ENCODE measurements at regions not wholly inside any gene's neighbourhood (a gene's known extent, or its start where the extent isn't known, plus 50 kb on each side); places are given as distances from the start of the nearest gene placed in this dataset.

DNA sequence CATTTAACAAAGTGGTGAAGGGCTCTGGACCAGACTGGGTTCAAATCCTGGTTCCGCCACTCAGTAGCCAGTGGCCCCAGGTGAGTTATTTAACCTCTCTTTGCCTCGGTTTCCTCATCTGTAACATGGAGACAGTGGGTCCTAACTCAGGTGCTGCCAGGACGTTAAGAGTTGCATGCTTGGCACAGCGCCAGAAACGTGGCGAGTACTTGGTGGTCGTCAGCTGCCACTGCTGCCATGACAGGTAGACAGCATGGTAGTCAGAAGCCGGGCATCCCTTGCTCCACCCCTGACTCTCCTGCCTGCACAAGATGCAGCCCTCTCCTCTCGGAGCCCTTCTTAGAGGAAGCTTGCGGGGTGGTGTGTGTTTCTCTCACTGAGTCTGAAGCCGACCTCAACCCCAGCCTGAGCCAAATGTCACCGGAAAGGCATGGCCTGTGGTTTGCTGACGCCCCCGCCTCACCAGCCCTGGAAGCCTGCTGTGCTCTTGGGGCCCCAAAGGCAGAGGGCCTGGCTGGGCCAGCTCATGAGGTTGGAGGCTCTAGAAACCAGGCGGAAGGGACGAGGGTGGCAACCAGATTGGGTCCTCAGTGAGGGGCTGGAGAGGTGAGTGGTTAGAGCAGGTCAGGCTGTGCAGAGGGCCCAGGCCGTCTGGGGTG lies 160.8 kb upstream of the TLE3 start:
- TF ChIP-seq YY1 (IDR thresholded peaks at IDR 0.05; ENCODE audit: insufficient read depth, insufficient read length) (no peak), SUZ12 (IDR thresholded peaks at IDR 0.05; ENCODE audit: extremely low read depth, insufficient read depth, insufficient read length) (no peak)

All from NT2/D1 (cell line).